Esophagus squamous epithelium (tissue), 5 donors: ENCODE measurements at regions not wholly inside any gene's neighbourhood (a gene's known extent, or its start where the extent isn't known, plus 50 kb on each side); places are given as distances from the start of the nearest gene placed in this dataset.
"Not testable (repeated sequence)": the region's sequence is repeated elsewhere in the genome, so short reads cannot be mapped to it uniquely, and the experiment has no call there.

Experiments
- DNase-seq: peaks from one replicate; lab custom pipeline; 2025; lab: John Stamatoyannopoulos, UW
- H3K27ac ChIP-seq, 4 donors: fragments of 200-600 bp; sonication (generic); one replicate each; pipeline ENCODE4 v1.5.1; 2016 to 2019; ENCODE audit warnings: mild to moderate bottlenecking in 1 of 4
- H3K27me3 ChIP-seq, 4 donors: fragments of 200-600 bp; sonication (generic); 1 replicate in 3 of 4; 2 replicates in 1 of 4; pipeline versions ENCODE4 v1.5.1 to v1.6.0; 2017 to 2021; ENCODE audit warnings: antibody characterized with exemption in 1 of 4
- H3K36me3 ChIP-seq, 3 donors: fragments of 200-600 bp; sonication (generic); one replicate each; pipeline ENCODE4 v1.5.1; 2016 to 2019
- H3K4me1 ChIP-seq, 3 donors: fragments of 200-600 bp; sonication (generic); one replicate each; pipeline ENCODE4 v1.5.1; 2017 to 2019
- H3K4me3 ChIP-seq, 4 donors: fragments of 200-600 bp; sonication (generic); 1 replicate in 3 of 4; 2 replicates in 1 of 4; pipeline ENCODE4 v1.5.1; 2016 to 2019; ENCODE audit warnings: mild to moderate bottlenecking in 2 of 4, moderate library complexity in 1 of 4
- H3K9me3 ChIP-seq, 3 donors: fragments of 200-600 bp; sonication (generic); one replicate each; pipeline ENCODE4 v1.5.1; 2016 to 2019
- CTCF ChIP-seq, 6 experiments: fragments of 450-650 bp in 4 of 6; fragments of 200-600 bp in 2 of 6; sonication (generic) in 2 of 6; IDR thresholded peaks; one replicate each; pipeline ENCODE4 v1.5.1; 2016 to 2019; ENCODE audit warnings: antibody characterized with exemption in 6 of 6, mild to moderate bottlenecking in 4 of 6, moderate library complexity in 4 of 6
- POLR2A ChIP-seq, 4 donors: fragments of 450-650 bp; IDR thresholded peaks; one replicate each; pipeline ENCODE4 v1.6.1; 2017; ENCODE audit warnings: antibody characterized with exemption in 4 of 4, mild to moderate bottlenecking in 4 of 4, moderate library complexity in 3 of 4
- WGBS, 2 donors: methylation state at CpG; one replicate each; pipeline ENCODE4 v1.1.5; 2018; 5-methylcytosine and 5-hydroxymethylcytosine counted together
- intact Hi-C: fragments of 100-400 bp; cut with DNase I; formaldehyde crosslinking; loops from one replicate; pipeline ENCODE4 v1.15.0; 2022
- donor health status: DM: yes; HTN: yes; CAD: no.

- WGBS, 2 donors = 92 to 93% methylated on average over 9 to 12 of the region's 16 CpGs
- Histone ChIP-seq H3K27ac (no peak overlapping the region), H3K27me3 (no peaks in the 10 kb centered on the region), H3K36me3 (no peaks in the 10 kb centered on the region), H3K9me3 (peaks cover 0 to 11% (median 10%) of the 10 kb centered on the region in 3 donors), H3K4me1 (no peaks in the 10 kb centered on the region), H3K4me3 (no peak overlapping the region)
- DNase-seq = no peak
- TF ChIP-seq POLR2A (IDR thresholded peaks at IDR 0.05) (no peak), CTCF (IDR thresholded peaks at IDR 0.05) (no peak)
- intact Hi-C loops = no loop called here
Observed at GRCh38 chr5:86460519-86460918, 157.2 kb upstream of the COX7C start.

DNA sequence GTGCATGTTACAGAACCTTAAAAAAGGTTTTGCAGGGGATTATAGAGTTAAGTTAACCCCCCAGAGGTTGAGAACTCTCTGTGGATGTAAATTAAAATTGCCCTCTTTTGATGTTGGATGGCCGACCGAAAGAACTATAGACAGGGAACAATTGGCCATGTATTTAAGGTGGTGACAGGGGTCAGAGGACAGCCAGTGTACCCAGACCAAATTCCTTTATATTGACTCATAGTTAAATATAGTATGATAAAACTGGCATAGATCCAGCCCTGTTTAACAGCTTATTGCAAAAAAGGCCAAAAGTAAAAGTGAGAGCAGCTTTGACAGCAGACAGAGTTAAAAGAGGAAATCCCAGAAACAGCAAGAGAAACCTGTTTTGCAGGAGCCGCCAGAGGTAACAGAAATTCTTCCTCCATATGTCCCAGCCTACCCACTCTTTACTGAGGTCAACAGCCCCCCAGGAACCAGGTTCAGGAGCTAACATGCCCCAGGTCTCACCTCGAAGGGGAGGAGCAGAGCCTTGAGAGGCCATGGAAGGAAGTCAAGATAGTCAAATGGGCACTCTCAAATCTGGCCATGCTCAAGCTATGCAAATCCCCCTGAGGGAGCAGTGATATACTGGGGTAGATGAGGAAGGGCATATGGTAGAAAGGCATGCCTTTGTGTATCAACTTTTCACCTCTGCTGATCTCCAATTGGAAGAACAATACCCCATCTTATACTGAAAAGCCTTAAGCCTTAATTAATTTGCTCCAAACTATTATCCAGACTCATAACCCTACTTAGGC, 156.4 kb upstream of the COX7C start:
- H3K27ac ChIP-seq = no peak overlapping the region
- intact Hi-C loops = no loop called here
- 27 to 66% methylated on average over 4 of the region's 4 CpGs for WGBS, 2 donors
- no peak for DNase-seq
- H3K27me3 ChIP-seq = no peaks in the 10 kb centered on the region
- H3K4me3 ChIP-seq = no peak overlapping the region
- no peaks in the 10 kb centered on the region for H3K36me3 ChIP-seq
- TF ChIP-seq CTCF (IDR thresholded peaks at IDR 0.05) (no peak), POLR2A (IDR thresholded peaks at IDR 0.05) (no peak)
- no peaks in the 10 kb centered on the region for H3K4me1 ChIP-seq
- H3K9me3 ChIP-seq = peaks cover 0 to 15% (median 15%) of the 10 kb centered on the region in 3 donors

- TF ChIP-seq CTCF (IDR thresholded peaks at IDR 0.05) = no peak
- no peak for TF ChIP-seq POLR2A (IDR thresholded peaks at IDR 0.05)
- Histone ChIP-seq H3K4me3 (no peak overlapping the region), H3K9me3 (peaks cover 0 to 23% (median 20%) of the 10 kb centered on the region in 3 donors), H3K36me3 (no peaks in the 10 kb centered on the region), H3K4me1 (no peaks in the 10 kb centered on the region), H3K27ac (no peak overlapping the region), H3K27me3 (no peaks in the 10 kb centered on the region)
- no peak for DNase-seq
- WGBS, 2 donors = 52 to 70% methylated on average over 2 of the region's 2 CpGs
- intact Hi-C loops = no loop called here
Observed at GRCh38 chr5:86463339-86463738, 154.4 kb upstream of the COX7C start.

DNA sequence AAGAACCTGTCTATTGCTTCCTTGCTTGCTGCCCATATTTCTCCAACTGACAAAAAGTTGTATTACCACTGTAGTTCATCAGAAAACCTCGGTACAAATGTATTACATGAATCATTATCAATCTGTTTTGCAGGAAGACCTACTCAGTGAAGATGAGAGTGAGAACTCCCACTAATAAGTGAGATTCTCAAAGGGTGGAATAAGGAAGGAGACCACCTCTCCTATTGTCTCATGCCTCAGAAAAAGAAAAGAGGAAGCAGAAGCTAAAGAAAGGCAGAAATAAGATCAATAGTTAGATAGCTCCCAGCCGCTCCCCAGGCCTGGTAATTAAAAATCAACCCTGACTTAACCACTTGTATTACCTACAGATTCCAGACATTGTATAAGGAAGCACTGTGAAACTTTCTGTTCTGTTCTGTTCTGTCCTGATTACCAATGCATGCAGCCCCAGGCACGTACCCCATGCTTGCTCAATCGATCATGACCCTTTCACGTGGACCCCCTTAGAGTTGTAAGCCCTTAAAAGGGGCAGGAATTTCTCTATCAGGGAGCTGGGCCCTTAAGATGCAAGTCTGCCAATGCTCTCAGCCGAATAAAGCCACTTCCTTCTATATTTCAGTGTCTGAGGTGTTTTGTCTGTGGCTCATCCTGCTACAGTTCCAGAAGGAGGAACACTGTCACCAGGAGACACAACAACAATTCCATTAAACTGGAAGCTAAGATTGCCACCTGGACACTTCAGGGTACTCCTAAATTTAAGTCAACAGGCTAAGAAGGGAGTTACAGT, 152.5 kb upstream of the COX7C start:
- no peak overlapping the region for H3K27ac ChIP-seq
- TF ChIP-seq CTCF (IDR thresholded peaks at IDR 0.05) (no peak), POLR2A (IDR thresholded peaks at IDR 0.05) (no peak)
- no peak overlapping the region for H3K4me3 ChIP-seq
- DNase-seq = no peak
- intact Hi-C loops = no loop called here
- no peaks in the 10 kb centered on the region for H3K27me3 ChIP-seq
- WGBS, 2 donors = 46 to 61% methylated on average over 6 of the region's 6 CpGs
- peaks cover 0 to 23% (median 20%) of the 10 kb centered on the region in 3 donors for H3K9me3 ChIP-seq
- no peaks in the 10 kb centered on the region for H3K4me1 ChIP-seq
- H3K36me3 ChIP-seq = no peaks in the 10 kb centered on the region

DNA sequence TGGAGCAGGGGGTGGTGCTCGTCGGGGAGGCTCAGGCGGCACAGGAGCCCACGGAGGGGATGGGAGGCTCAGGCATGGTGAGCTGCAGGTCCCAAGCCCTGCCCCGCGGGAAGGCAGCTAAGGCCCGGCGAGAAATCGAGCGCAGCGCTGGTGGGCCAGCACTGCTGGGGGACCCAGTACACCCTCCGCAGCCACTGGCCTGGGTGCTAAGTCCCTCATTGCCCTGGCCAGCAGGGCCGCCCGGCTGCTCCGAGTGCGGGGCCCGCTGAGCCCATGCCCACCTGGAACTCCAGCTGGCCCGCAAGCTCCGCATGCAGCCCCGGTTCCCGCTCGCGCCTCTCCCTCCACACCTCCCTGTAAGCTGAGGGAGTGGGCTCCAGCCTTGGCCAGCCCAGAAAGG, 151.0 kb upstream of the COX7C start:
- intact Hi-C loops = not testable (repeated sequence)
- 98% methylated on average over 9 of the region's 23 CpGs; no CpG with 5 or more reads in 1 of the 2 donors for WGBS, 2 donors

More for the DNA sequence above, 151.0 kb upstream of the COX7C start:
- H3K27ac ChIP-seq, H3K36me3 ChIP-seq, H3K4me3 ChIP-seq, DNase-seq, H3K27me3 ChIP-seq, H3K4me1 ChIP-seq: not testable (repeated sequence)
- peaks cover 0 to 23% (median 20%) of the 10 kb centered on the region in 3 donors for H3K9me3 ChIP-seq
